ENCODE measurements at regions not wholly inside any gene's neighbourhood (a gene's known extent, or its start where the extent isn't known, plus 50 kb on each side); places are given as distances from the start of the nearest gene placed in this dataset.
A peak's percentile ranks its signal among the peaks of the same experiment; 100 is the strongest.

DNA sequence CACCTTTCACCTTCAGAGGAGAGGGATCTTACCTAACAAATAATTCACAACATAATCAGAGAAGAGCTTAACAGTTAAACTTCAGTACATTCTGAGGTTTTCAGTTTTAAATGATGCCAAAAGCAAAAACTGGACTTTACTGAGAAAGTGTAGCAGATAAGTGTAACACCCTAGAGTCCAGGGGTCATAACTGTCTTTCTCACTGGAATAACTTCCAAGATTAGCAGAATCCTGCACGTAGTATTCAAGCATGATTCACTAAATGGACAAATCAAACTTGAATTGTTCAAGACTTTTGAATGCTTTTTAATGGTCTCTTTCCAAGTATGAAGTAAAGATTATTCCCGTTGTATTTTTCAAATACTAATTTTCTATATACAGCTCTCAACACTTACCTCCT, 180.1 kb upstream of the NREP start:
- no peak overlapping the region for H3K27ac ChIP-seq (replicated peaks)
- no peak for DNase-seq
- H3K9me3 ChIP-seq (replicated peaks): no peaks in the 10 kb centered on the region
- no peak overlapping the region for H3K4me3 ChIP-seq
- no peaks in the 10 kb centered on the region for H3K27me3 ChIP-seq (ENCODE audit: low read depth)
- no peaks in the 10 kb centered on the region for H3K36me3 ChIP-seq
- intact Hi-C loops (cut with micrococcal nuclease): no loop called here
- TF ChIP-seq CTCF (IDR thresholded peaks at IDR 0.05; ENCODE audit: borderline replicate concordance): no peak
- peaks cover 13% of the 10 kb centered on the region for H3K4me1 ChIP-seq

- Histone ChIP-seq H3K9me3 (replicated peaks) (no peaks in the 10 kb centered on the region), H3K36me3 (no peaks in the 10 kb centered on the region), H3K4me3 (no peak overlapping the region), H3K4me1 (peaks cover 14% of the 10 kb centered on the region), H3K27ac (replicated peaks) (no peak overlapping the region), H3K27me3 (ENCODE audit: low read depth) (no peaks in the 10 kb centered on the region)
- intact Hi-C loops (cut with micrococcal nuclease): no loop called here
- no peak for DNase-seq
- no peak for TF ChIP-seq CTCF (IDR thresholded peaks at IDR 0.05; ENCODE audit: borderline replicate concordance)
Measured at GRCh38 chr5:111935835-111936234, 178.8 kb upstream of the NREP start.

DNA sequence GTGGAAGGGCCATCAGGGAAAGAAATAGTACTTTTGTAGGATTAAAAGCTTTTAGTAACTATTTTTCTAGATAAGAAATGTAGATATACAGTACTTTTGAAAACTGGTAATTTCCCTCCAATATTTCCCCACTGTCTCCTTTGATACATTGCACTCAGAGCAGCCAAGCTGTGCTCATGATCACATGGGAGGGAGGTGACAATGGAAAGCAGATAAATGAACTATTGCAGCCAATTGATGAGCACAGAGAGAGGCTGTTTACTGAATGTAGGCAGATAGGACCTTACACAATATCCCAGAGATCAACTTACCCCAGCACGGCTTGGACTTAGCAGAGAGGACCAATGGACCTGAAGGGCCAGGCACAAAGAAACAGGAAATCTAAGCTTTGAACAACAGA, 178.0 kb upstream of the NREP start:
- Histone ChIP-seq H3K36me3 (no peaks in the 10 kb centered on the region), H3K4me3 (no peak overlapping the region), H3K27me3 (ENCODE audit: low read depth) (no peaks in the 10 kb centered on the region), H3K27ac (replicated peaks) (no peak overlapping the region), H3K9me3 (replicated peaks) (no peaks in the 10 kb centered on the region), H3K4me1 (peaks cover 14% of the 10 kb centered on the region)
- DNase-seq: no peak
- TF ChIP-seq CTCF (IDR thresholded peaks at IDR 0.05; ENCODE audit: borderline replicate concordance): no peak
- intact Hi-C loops (cut with micrococcal nuclease): no loop called here

GRCh38 chr5:111934511-111934910, 177.5 kb upstream of the NREP start:
- intact Hi-C loops (cut with micrococcal nuclease): no loop called here
- Histone ChIP-seq H3K27ac (replicated peaks) (no peak overlapping the region), H3K4me3 (no peak overlapping the region), H3K27me3 (ENCODE audit: low read depth) (no peaks in the 10 kb centered on the region), H3K36me3 (no peaks in the 10 kb centered on the region), H3K9me3 (replicated peaks) (no peaks in the 10 kb centered on the region), H3K4me1 (peaks cover 14% of the 10 kb centered on the region)
- TF ChIP-seq CTCF (IDR thresholded peaks at IDR 0.05; ENCODE audit: borderline replicate concordance): no peak
- no peak for DNase-seq

- Histone ChIP-seq H3K4me3 (no peak overlapping the region), H3K36me3 (no peaks in the 10 kb centered on the region), H3K27ac (replicated peaks) (no peak overlapping the region), H3K9me3 (replicated peaks) (no peaks in the 10 kb centered on the region), H3K27me3 (ENCODE audit: low read depth) (no peaks in the 10 kb centered on the region), H3K4me1 (peaks cover 14% of the 10 kb centered on the region)
- no peak for TF ChIP-seq CTCF (IDR thresholded peaks at IDR 0.05; ENCODE audit: borderline replicate concordance)
- DNase-seq: no peak
- intact Hi-C loops (cut with micrococcal nuclease): no loop called here
Measured at GRCh38 chr5:111933086-111933485, 176.1 kb upstream of the NREP start.

DNA sequence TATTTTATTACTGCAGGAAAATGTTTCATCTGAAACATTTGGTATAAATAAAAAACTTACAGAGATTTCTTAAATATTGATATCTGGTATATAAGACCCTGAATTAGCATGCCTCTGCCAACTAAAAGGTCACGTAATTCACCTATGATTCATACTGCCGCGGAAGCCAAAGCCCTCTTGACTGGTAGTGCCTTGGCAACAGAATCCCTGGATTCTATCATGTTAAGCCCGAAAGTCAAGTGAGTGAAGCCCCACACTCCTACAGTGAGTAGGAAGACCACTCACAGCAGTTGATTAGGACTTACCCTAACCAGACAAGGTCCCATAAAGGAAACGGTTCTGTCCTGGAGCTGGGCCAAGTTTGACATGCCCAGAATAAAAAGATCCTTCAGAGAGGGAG, 175.6 kb upstream of the NREP start:
- Histone ChIP-seq H3K4me1 (peaks cover 14% of the 10 kb centered on the region), H3K36me3 (no peaks in the 10 kb centered on the region), H3K9me3 (replicated peaks) (no peaks in the 10 kb centered on the region), H3K4me3 (no peak overlapping the region), H3K27me3 (ENCODE audit: low read depth) (no peaks in the 10 kb centered on the region), H3K27ac (replicated peaks) (no peak overlapping the region)
- no peak for TF ChIP-seq CTCF (IDR thresholded peaks at IDR 0.05; ENCODE audit: borderline replicate concordance)
- intact Hi-C loops (cut with micrococcal nuclease): no loop called here
- peak; percentile 14 for DNase-seq

All from left ventricle myocardium inferior (tissue), 1 donor.